ENCODE measurements at regions not wholly inside any gene's neighbourhood (a gene's known extent, or its start where the extent isn't known, plus 50 kb on each side); places are given as distances from the start of the nearest gene placed in this dataset.

DNA sequence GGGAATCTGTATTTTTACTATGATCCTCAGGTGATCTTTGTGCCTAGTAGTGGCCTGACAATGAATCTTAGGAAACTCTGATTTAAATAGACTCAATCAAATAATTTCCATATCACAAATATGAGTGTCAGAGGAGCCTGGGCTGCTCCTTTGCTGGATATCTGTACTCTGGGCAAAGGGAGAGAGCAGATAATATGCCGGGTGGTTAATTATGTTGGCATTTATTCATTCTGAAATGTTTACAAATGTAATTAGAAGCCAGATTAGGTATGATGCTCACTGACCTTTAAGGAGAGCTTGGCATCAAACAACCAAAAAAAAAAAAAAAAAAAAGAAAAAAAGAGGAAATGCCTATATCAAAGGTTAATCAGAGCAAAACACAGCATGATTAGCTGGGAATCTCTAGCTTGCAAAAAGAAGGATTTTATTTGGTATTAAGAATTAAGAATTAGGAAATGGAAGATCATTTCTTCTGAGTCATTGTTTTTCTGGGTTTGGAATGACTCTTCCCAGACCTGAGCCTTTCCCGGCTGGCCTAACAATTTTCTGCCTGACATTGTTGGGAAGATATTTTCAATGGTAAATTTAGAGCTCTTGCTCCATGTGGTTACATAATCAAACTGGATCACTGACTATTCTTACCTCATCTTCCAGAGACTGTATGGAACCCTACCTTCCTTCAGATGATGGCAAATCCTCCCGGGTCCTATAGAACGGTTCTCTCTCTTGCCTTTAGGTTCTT, 365.3 kb downstream of the REEP3 start:
- H3K27ac ChIP-seq (ENCODE audit: low read depth): no peak overlapping the region
- Mint-ChIP-seq H3K4me1 (peaks cover 22% of the 10 kb centered on the region), H3K9me3 (no peaks in the 10 kb centered on the region), H3K36me3 (ENCODE audit: low read depth) (no peaks in the 10 kb centered on the region), H3K4me3 (no peak overlapping the region), H3K27ac (no peak overlapping the region), H3K27me3 (ENCODE audit: insufficient read depth, low read depth, poor library complexity) (peaks cover 3% of the 10 kb centered on the region)
- no peak for DNase-seq (ENCODE audit: low spot score)
- H3K79me2 ChIP-seq (replicated peaks; ENCODE audit: insufficient read depth): no peaks in the 10 kb centered on the region
- H3F3A ChIP-seq (replicated peaks; ENCODE audit: low read depth): no peaks in the 10 kb centered on the region
- H3K4me1 ChIP-seq (ENCODE audit: insufficient read depth): peaks cover 21% of the 10 kb centered on the region
- H3K9me2 ChIP-seq (ENCODE audit: insufficient read depth): peaks cover 5% of the 10 kb centered on the region; the same call in 1 of the 2 replicates
- no peak for ATAC-seq
- no peaks in the 10 kb centered on the region for H4K20me1 ChIP-seq (replicated peaks; ENCODE audit: insufficient read depth)
- no peak for TF ChIP-seq ETS1 (IDR thresholded peaks at IDR 0.05)
- TF ChIP-seq STAT1 (IDR thresholded peaks at IDR 0.05; ENCODE audit: unreplicated experiment): no peak
- TF ChIP-seq ZNF114 (CRISPR knock-in tag; IDR thresholded peaks at IDR 0.05): no peak
- TF ChIP-seq ZNF462 (CRISPR knock-in tag; IDR thresholded peaks at IDR 0.05): no peak
- TF ChIP-seq NANOG (IDR thresholded peaks at IDR 0.05; ENCODE audit: borderline replicate concordance): no peak
- no peak for TF ChIP-seq JUNB (IDR thresholded peaks at IDR 0.05; ENCODE audit: unreplicated experiment)
- no peak for TF ChIP-seq EZH2phosphoT487 (IDR thresholded peaks at IDR 0.05; ENCODE audit: unreplicated experiment)
- TF ChIP-seq, protein P1, sequence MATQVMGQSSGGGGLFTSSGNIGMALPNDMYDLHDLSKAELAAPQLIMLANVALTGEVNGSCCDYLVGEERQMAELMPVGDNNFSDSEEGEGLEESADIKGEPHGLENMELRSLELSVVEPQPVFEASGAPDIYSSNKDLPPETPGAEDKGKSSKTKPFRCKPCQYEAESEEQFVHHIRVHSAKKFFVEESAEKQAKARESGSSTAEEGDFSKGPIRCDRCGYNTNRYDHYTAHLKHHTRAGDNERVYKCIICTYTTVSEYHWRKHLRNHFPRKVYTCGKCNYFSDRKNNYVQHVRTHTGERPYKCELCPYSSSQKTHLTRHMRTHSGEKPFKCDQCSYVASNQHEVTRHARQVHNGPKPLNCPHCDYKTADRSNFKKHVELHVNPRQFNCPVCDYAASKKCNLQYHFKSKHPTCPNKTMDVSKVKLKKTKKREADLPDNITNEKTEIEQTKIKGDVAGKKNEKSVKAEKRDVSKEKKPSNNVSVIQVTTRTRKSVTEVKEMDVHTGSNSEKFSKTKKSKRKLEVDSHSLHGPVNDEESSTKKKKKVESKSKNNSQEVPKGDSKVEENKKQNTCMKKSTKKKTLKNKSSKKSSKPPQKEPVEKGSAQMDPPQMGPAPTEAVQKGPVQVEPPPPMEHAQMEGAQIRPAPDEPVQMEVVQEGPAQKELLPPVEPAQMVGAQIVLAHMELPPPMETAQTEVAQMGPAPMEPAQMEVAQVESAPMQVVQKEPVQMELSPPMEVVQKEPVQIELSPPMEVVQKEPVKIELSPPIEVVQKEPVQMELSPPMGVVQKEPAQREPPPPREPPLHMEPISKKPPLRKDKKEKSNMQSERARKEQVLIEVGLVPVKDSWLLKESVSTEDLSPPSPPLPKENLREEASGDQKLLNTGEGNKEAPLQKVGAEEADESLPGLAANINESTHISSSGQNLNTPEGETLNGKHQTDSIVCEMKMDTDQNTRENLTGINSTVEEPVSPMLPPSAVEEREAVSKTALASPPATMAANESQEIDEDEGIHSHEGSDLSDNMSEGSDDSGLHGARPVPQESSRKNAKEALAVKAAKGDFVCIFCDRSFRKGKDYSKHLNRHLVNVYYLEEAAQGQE (IDR thresholded peaks at IDR 0.05; ENCODE audit: unreplicated experiment): no peak
- no peak for TF ChIP-seq ZNF331 (CRISPR knock-in tag; IDR thresholded peaks at IDR 0.05; ENCODE audit: low read depth)
- TF ChIP-seq POLR2AphosphoS5 (IDR thresholded peaks at IDR 0.05; ENCODE audit: low read depth): no peak
- no peak for TF ChIP-seq CREB1 (CRISPR knock-in tag; IDR thresholded peaks at IDR 0.05; ENCODE audit: low read depth)
- TF ChIP-seq CTCF (conservative IDR thresholded peaks at IDR 0.05; ENCODE audit: low read depth in 2 of 2): no peak
- TF ChIP-seq EZH2 (IDR thresholded peaks at IDR 0.05; ENCODE audit: low read depth, unreplicated experiment): no peak
- H3K36me3 ChIP-seq (ENCODE audit: insufficient read depth): no peaks in the 10 kb centered on the region
- H3K27me3 ChIP-seq (ENCODE audit: insufficient read depth): no peaks in the 10 kb centered on the region
- H2AFZ ChIP-seq: peak overlapping the region; percentile 99; the same call in 1 of the 2 replicates
- H3K4me3 ChIP-seq: no peak overlapping the region
- no peak overlapping the region for H3K4me2 ChIP-seq
